Esophagus (tissue), 2 donors: ENCODE measurements at regions not wholly inside any gene's neighbourhood (a gene's known extent, or its start where the extent isn't known, plus 50 kb on each side); places are given as distances from the start of the nearest gene placed in this dataset.

Experiments used
- H3K27ac ChIP-seq, 2 donors: one replicate each; pipeline ENCODE4 v1.5.1; 2013; ENCODE audit warnings: low read depth in 2 of 2, mild to moderate bottlenecking in 2 of 2, inconsistent platforms in 1 of 2, low read length in 1 of 2, moderate library complexity in 1 of 2
- H3K27me3 ChIP-seq, 2 donors: one replicate each; pipeline ENCODE4 v1.6.1; 2013; ENCODE audit warnings: low read length in 2 of 2, control low read depth in 1 of 2, mild to moderate bottlenecking in 1 of 2; ENCODE audit not compliant: insufficient read depth in 2 of 2, control insufficient read depth in 1 of 2
- H3K36me3 ChIP-seq, 2 donors: one replicate each; pipeline ENCODE4 v1.6.1; 2013; ENCODE audit warnings: low read length in 1 of 2; ENCODE audit not compliant: control insufficient read depth in 2 of 2, insufficient read depth in 2 of 2
- H3K4me1 ChIP-seq, 2 donors: one replicate each; pipeline ENCODE4 v1.6.1; 2013; ENCODE audit warnings: low read length in 1 of 2; ENCODE audit not compliant: control insufficient read depth in 2 of 2, insufficient read depth in 2 of 2
- H3K4me3 ChIP-seq, 2 donors: one replicate each; pipeline ENCODE4 v1.5.1; 2013; ENCODE audit warnings: low read length in 2 of 2, mild to moderate bottlenecking in 2 of 2, low read depth in 1 of 2, moderate library complexity in 1 of 2
- H3K9me3 ChIP-seq, 2 donors: one replicate each; pipeline ENCODE4 v1.6.1; 2013; ENCODE audit warnings: mild to moderate bottlenecking in 2 of 2, low read depth in 1 of 2, low read length in 1 of 2, moderate library complexity in 1 of 2; ENCODE audit not compliant: control insufficient read depth in 2 of 2, insufficient read depth in 1 of 2
- WGBS, 2 donors: extraction: QIAGEN DNeasy Blood & Tissue Kit; methylation state at CpG; one replicate each; pipeline ENCODE4 v1.1.7; 2013; 5-methylcytosine and 5-hydroxymethylcytosine counted together
- donor health status: healthy with polysubstance abuse.
- donor health status: Bipolar disorder and iron deficiency.

- WGBS, 2 donors, result 69 to 74% methylated on average over 6 of the region's 6 CpGs
Measured at GRCh38 chr5:36438765-36439561, 137.3 kb upstream of the RANBP3L start.

GRCh38 chr5:36440300-36440699 lies 138.6 kb upstream of the RANBP3L start:
- Histone ChIP-seq H3K36me3 (no peaks in the 10 kb centered on the region), H3K4me1 (peaks cover 2 to 14% of the 10 kb centered on the region in 2 donors), H3K4me3 (no peak overlapping the region), H3K9me3 (no peaks in the 10 kb centered on the region), H3K27me3 (no peaks in the 10 kb centered on the region), H3K27ac (no peak overlapping the region)
- WGBS, 2 donors, result 92% methylated on average over 5 of the region's 5 CpGs

More at GRCh38 chr5:36438765-36439561, 137.3 kb upstream of the RANBP3L start:
- Histone ChIP-seq H3K4me1 (peaks cover 2 to 5% of the 10 kb centered on the region in 2 donors), H3K9me3 (no peaks in the 10 kb centered on the region), H3K27ac (no peak overlapping the region), H3K4me3 (no peak overlapping the region), H3K27me3 (no peaks in the 10 kb centered on the region), H3K36me3 (no peaks in the 10 kb centered on the region)

- Histone ChIP-seq H3K4me1 (peaks cover 2 to 14% of the 10 kb centered on the region in 2 donors), H3K27ac (no peak overlapping the region), H3K36me3 (no peaks in the 10 kb centered on the region), H3K4me3 (no peak overlapping the region), H3K9me3 (no peaks in the 10 kb centered on the region), H3K27me3 (no peaks in the 10 kb centered on the region)
- 93 to 95% methylated on average over 1 of the region's 1 CpG for WGBS, 2 donors
Measured at GRCh38 chr5:36441280-36441679, 139.6 kb upstream of the RANBP3L start.

- Histone ChIP-seq H3K4me3 (no peak overlapping the region), H3K9me3 (no peaks in the 10 kb centered on the region), H3K4me1 (peaks cover 2 to 14% of the 10 kb centered on the region in 2 donors), H3K27me3 (no peaks in the 10 kb centered on the region), H3K27ac (no peak overlapping the region), H3K36me3 (no peaks in the 10 kb centered on the region)
- WGBS, 2 donors, result 68 to 73% methylated on average over 7 of the region's 7 CpGs
Measured at GRCh38 chr5:36442352-36442751, 140.7 kb upstream of the RANBP3L start.

- no peak overlapping the region for H3K27ac ChIP-seq
- 15 to 17% methylated on average over 1 of the region's 1 CpG for WGBS, 2 donors
- H3K9me3 ChIP-seq, result no peaks in the 10 kb centered on the region
- H3K27me3 ChIP-seq, result no peaks in the 10 kb centered on the region
- H3K36me3 ChIP-seq, result no peaks in the 10 kb centered on the region
- no peak overlapping the region for H3K4me3 ChIP-seq
- peaks cover 2 to 14% of the 10 kb centered on the region in 2 donors for H3K4me1 ChIP-seq
Measured at GRCh38 chr5:36442796-36443195, 141.1 kb upstream of the RANBP3L start.

GRCh38 chr5:36443941-36444340 lies 142.2 kb upstream of the RANBP3L start:
- Histone ChIP-seq H3K4me1 (peaks cover 2 to 14% of the 10 kb centered on the region in 2 donors), H3K27ac (peak overlapping the region in 1 of 2 donors; percentile 56), H3K4me3 (no peak overlapping the region), H3K36me3 (no peaks in the 10 kb centered on the region), H3K9me3 (no peaks in the 10 kb centered on the region), H3K27me3 (no peaks in the 10 kb centered on the region)
- 74 to 76% methylated on average over 3 of the region's 3 CpGs for WGBS, 2 donors

GRCh38 chr5:36444582-36445418 lies 143.1 kb upstream of the RANBP3L start:
- Histone ChIP-seq H3K36me3 (no peaks in the 10 kb centered on the region), H3K27me3 (no peaks in the 10 kb centered on the region), H3K4me1 (peaks cover 2 to 12% of the 10 kb centered on the region in 2 donors), H3K9me3 (no peaks in the 10 kb centered on the region), H3K4me3 (no peak overlapping the region), H3K27ac (peak overlapping the region; percentile 56 to 61)
- WGBS, 2 donors, result 40 to 53% methylated on average over 11 of the region's 11 CpGs

- Histone ChIP-seq H3K36me3 (no peaks in the 10 kb centered on the region), H3K27me3 (no peaks in the 10 kb centered on the region), H3K4me3 (no peak overlapping the region), H3K27ac (no peak overlapping the region), H3K9me3 (no peaks in the 10 kb centered on the region), H3K4me1 (peaks cover 2 to 12% of the 10 kb centered on the region in 2 donors)
- 82 to 84% methylated on average over 2 of the region's 2 CpGs for WGBS, 2 donors
Measured at GRCh38 chr5:36447776-36448175, 146.1 kb upstream of the RANBP3L start.

- Histone ChIP-seq H3K27me3 (no peaks in the 10 kb centered on the region), H3K4me3 (no peak overlapping the region), H3K4me1 (no peaks in the 10 kb centered on the region), H3K9me3 (no peaks in the 10 kb centered on the region), H3K36me3 (no peaks in the 10 kb centered on the region), H3K27ac (peak overlapping the region in 1 of 2 donors; percentile 40)
- WGBS, 2 donors, result 37 to 50% methylated on average over 3 of the region's 3 CpGs
Measured at GRCh38 chr5:36450229-36451014, 148.7 kb upstream of the RANBP3L start.
